Endodermal cell (in vitro differentiated cells): ENCODE measurements at regions not wholly inside any gene's neighbourhood (a gene's known extent, or its start where the extent isn't known, plus 50 kb on each side); places are given as distances from the start of the nearest gene placed in this dataset.

Experiments used
- DNase-seq: peaks from one replicate; pipeline ENCODE4 v3.0.0-alpha.2; 2017
- H3K27ac ChIP-seq: 2 replicates; pipeline ENCODE4 v1.5.1; 2013; ENCODE audit warnings: mild to moderate bottlenecking, low read depth, low read length, moderate library complexity
- H3K27me3 ChIP-seq: 2 replicates; pipeline ENCODE4 v1.6.1; 2013; ENCODE audit warnings: mild to moderate bottlenecking, low read length, moderate library complexity; ENCODE audit not compliant: insufficient read depth, control insufficient read depth, poor library complexity, severe bottlenecking
- H3K36me3 ChIP-seq: 2 replicates; pipeline ENCODE4 v1.7.0; 2013; ENCODE audit warnings: mild to moderate bottlenecking, low read length, moderate library complexity; ENCODE audit not compliant: control insufficient read depth, insufficient read depth
- H3K4me1 ChIP-seq: one replicate; pipeline ENCODE4 v1.7.0; 2013; ENCODE audit warnings: low read length; ENCODE audit not compliant: control insufficient read depth, insufficient read depth
- H3K4me3 ChIP-seq: 2 replicates; pipeline ENCODE4 v1.5.1; 2013; ENCODE audit warnings: mild to moderate bottlenecking, low read length, moderate library complexity
- H3K9ac ChIP-seq: 2 replicates; pipeline ENCODE4 v1.6.1; 2013; ENCODE audit warnings: mild to moderate bottlenecking, low read length, moderate library complexity; ENCODE audit not compliant: poor library complexity, severe bottlenecking; ENCODE audit errors: extremely low read depth
- H3K9me3 ChIP-seq: 2 replicates; pipeline ENCODE4 v1.6.1; 2013; ENCODE audit warnings: mild to moderate bottlenecking, low read length, moderate library complexity; ENCODE audit not compliant: control insufficient read depth
- H3K27ac Mint-ChIP-seq: 2 replicates; pipeline ENCODE4 v1.8.0; 2020; ENCODE audit warnings: mixed read lengths
- H3K27me3 Mint-ChIP-seq: 2 replicates; pipeline ENCODE4 v1.8.0; 2021; ENCODE audit warnings: mild to moderate bottlenecking, mixed read lengths; ENCODE audit not compliant: insufficient read depth
- H3K36me3 Mint-ChIP-seq: 2 replicates; pipeline ENCODE4 v1.8.0; 2020; ENCODE audit warnings: low read depth, mixed read lengths
- H3K4me1 Mint-ChIP-seq: 2 replicates; pipeline ENCODE4 v1.8.0; 2020; ENCODE audit warnings: mixed read lengths
- H3K4me3 Mint-ChIP-seq: 2 replicates; pipeline ENCODE4 v1.8.0; 2020; ENCODE audit warnings: mild to moderate bottlenecking, moderate library complexity, mixed read lengths
- H3K9me3 Mint-ChIP-seq: 2 replicates; pipeline ENCODE4 v1.8.0; 2020; ENCODE audit warnings: mild to moderate bottlenecking, mixed read lengths
- WGBS, 2 experiments: methylation state at CpG; one replicate each; pipeline versions ENCODE4 v1.1.5 to v1.1.7; 2013; ENCODE audit warnings: missing lambda C conversion rate in 2 of 2, mixed read lengths in 1 of 2; ENCODE audit not compliant: insufficient coverage in 1 of 2, insufficient read length in 1 of 2; 5-methylcytosine and 5-hydroxymethylcytosine counted together
- TF ChIP-seq, protein P1 (sequence below): fragments of 200-600 bp; sonication (generic); conservative IDR thresholded peaks from 2 replicates; pipeline ENCODE4 v1.5.0; 2021; ENCODE audit warnings: antibody characterized with exemption, mild to moderate bottlenecking

DNA sequence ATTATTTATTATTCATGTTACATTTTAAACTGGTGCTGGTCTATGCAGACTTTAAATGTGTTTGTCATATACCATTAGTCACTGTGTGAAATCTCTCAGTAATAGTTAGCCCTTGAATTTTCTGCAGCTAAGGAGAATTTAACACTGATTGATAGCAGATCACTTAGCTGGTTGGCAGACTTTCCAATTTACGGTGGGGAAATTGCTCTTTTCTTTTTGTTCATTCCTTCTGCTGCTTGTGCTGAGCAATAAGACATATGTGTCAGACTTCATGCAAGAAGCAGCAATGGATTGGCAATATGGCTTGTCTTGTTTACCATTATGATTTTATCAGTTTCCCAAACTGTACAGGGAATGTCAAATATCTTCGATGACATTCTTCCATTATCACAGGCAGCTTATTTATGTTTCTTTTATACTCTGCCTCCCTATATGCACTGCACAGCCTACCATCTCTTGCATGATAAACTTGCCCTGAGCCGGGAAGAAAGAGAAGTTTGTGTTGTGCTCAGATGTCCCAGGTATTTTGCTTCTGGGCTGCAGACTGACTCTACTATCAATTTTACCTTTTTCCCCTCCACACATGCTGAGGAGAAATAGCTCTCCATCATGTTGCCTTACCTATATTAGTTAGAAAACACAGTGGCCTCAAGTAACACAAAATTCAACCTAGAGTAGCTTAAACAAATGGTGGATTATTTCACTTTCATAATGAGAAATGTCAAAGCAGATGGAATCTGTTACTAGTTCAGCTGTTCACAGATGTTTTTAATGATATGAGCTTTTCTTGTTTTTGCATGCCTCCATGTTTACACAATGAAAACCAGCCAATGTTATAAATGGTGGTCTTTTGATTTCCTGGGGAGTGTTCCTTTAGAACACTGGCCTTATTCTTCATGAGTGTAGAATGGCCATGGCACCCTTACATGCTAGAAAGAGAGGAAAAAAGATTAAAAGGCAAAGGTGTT is 968.1 kb upstream of the GOT2 start:
- DNase-seq, result no peak
- Histone ChIP-seq H3K4me1 (no peaks in the 10 kb centered on the region), H3K9ac (no peak overlapping the region), H3K9me3 (no peaks in the 10 kb centered on the region), H3K36me3 (no peaks in the 10 kb centered on the region), H3K4me3 (no peak overlapping the region), H3K27ac (no peak overlapping the region), H3K27me3 (no peaks in the 10 kb centered on the region)
- 93 to 100% methylated on average over 1 to 3 of the region's 3 CpGs for WGBS, 2 experiments
- H3K36me3 Mint-ChIP-seq, result no peaks in the 10 kb centered on the region
- H3K9me3 Mint-ChIP-seq, result no peaks in the 10 kb centered on the region
- no peak overlapping the region for H3K4me3 Mint-ChIP-seq
- H3K27me3 Mint-ChIP-seq, result no peaks in the 10 kb centered on the region
- no peaks in the 10 kb centered on the region for H3K4me1 Mint-ChIP-seq
- TF ChIP-seq, protein P1, sequence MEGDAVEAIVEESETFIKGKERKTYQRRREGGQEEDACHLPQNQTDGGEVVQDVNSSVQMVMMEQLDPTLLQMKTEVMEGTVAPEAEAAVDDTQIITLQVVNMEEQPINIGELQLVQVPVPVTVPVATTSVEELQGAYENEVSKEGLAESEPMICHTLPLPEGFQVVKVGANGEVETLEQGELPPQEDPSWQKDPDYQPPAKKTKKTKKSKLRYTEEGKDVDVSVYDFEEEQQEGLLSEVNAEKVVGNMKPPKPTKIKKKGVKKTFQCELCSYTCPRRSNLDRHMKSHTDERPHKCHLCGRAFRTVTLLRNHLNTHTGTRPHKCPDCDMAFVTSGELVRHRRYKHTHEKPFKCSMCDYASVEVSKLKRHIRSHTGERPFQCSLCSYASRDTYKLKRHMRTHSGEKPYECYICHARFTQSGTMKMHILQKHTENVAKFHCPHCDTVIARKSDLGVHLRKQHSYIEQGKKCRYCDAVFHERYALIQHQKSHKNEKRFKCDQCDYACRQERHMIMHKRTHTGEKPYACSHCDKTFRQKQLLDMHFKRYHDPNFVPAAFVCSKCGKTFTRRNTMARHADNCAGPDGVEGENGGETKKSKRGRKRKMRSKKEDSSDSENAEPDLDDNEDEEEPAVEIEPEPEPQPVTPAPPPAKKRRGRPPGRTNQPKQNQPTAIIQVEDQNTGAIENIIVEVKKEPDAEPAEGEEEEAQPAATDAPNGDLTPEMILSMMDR, result no peak
- no peak overlapping the region for H3K27ac Mint-ChIP-seq

DNA sequence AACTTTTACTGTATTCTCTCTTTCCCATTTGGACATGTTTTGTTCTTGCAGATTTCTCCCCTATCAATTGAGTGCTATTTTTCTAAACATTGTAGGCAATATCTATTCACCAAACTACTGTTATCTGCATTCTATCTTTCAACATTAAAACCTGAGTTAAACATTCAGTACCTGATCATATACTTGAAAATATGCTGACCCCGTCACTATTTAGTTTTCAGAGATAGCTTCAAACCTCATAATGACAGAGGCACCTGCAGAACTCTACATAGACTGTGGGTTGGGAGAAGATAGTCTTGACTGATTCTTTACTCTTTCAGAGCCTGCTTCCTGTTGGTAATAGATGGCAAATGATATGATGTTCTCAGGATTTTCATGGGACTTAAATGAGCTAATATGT is 965.7 kb upstream of the GOT2 start:
- H3K27ac Mint-ChIP-seq, result no peak overlapping the region
- no peaks in the 10 kb centered on the region for H3K4me1 Mint-ChIP-seq
- Histone ChIP-seq H3K27ac (no peak overlapping the region), H3K36me3 (no peaks in the 10 kb centered on the region), H3K4me3 (no peak overlapping the region), H3K4me1 (no peaks in the 10 kb centered on the region), H3K27me3 (no peaks in the 10 kb centered on the region), H3K9me3 (no peaks in the 10 kb centered on the region), H3K9ac (no peak overlapping the region)
- H3K27me3 Mint-ChIP-seq, result no peaks in the 10 kb centered on the region
- WGBS, 2 experiments, result 100% methylated on average over 1 of the region's 1 CpG; no CpG with 5 or more reads in 1 of the 2 experiments
- no peak overlapping the region for H3K4me3 Mint-ChIP-seq
- TF ChIP-seq, protein P1, result no peak
- no peaks in the 10 kb centered on the region for H3K36me3 Mint-ChIP-seq
- no peak for DNase-seq
- peaks cover 2% of the 10 kb centered on the region for H3K9me3 Mint-ChIP-seq

DNA sequence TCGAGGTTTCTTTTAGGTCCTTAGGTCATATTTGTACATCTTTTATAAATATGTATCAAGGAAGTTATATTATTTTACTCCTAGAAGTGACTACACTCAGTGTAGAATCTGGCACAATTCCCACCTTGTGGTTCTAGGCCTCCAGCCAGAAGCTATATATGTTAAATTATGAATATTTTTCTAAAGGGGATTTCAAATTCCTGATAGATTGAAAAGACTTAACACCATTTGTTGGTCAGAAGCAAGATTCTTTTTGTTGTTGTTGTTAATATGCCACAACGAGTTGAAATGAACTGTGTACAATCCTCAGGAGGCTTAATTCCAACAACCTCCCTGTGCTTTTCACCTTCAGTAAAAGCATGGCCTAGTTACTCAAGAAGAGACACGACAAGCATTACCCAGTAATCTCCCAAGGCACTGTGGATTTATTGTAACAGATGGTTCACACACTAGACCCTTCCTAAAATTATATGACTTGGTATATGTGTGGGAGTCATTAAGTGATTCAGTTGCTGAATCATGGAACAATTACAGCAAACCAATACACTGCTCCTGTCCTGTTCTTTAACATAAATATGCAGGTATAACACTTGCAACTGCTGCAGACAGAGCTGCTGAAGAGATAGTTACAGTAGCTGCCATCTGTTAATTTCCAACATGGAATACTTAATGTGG is 964.4 kb upstream of the GOT2 start:
- Histone ChIP-seq H3K36me3 (no peaks in the 10 kb centered on the region), H3K9ac (no peak overlapping the region), H3K4me3 (no peak overlapping the region), H3K27ac (no peak overlapping the region), H3K4me1 (no peaks in the 10 kb centered on the region), H3K9me3 (no peaks in the 10 kb centered on the region), H3K27me3 (no peaks in the 10 kb centered on the region)
- H3K27ac Mint-ChIP-seq, result no peak overlapping the region
- DNase-seq, result no peak
- no peak overlapping the region for H3K4me3 Mint-ChIP-seq
- 90% methylated on average over 1 of the region's 3 CpGs; no CpG with 5 or more reads in 1 of the 2 experiments for WGBS, 2 experiments
- no peaks in the 10 kb centered on the region for H3K36me3 Mint-ChIP-seq
- H3K4me1 Mint-ChIP-seq, result no peaks in the 10 kb centered on the region
- no peaks in the 10 kb centered on the region for H3K27me3 Mint-ChIP-seq
- TF ChIP-seq, protein P1, result no peak
- peaks cover 2% of the 10 kb centered on the region for H3K9me3 Mint-ChIP-seq
